Heart left ventricle (tissue), 13 donors: ENCODE measurements at regions not wholly inside any gene's neighbourhood (a gene's known extent, or its start where the extent isn't known, plus 50 kb on each side); places are given as distances from the start of the nearest gene placed in this dataset.
"Not testable (repeated sequence)": the region's sequence is repeated elsewhere in the genome, so short reads cannot be mapped to it uniquely, and the experiment has no call there.

Source experiments
- CTCF ChIP-seq, 12 donors: fragments of 200-600 bp; sonication (generic) in 4 of 12; IDR thresholded peaks; one replicate each; pipeline versions ENCODE4 v1.5.0 to v1.8.0; 2018 to 2022; ENCODE audit warnings: antibody characterized with exemption in 12 of 12, mild to moderate bottlenecking in 5 of 12
- POLR2A ChIP-seq, 2 donors: fragments of 450-650 bp; IDR thresholded peaks; one replicate each; pipeline ENCODE4 v1.6.1; 2017; ENCODE audit warnings: antibody characterized with exemption in 2 of 2, mild to moderate bottlenecking in 2 of 2, moderate library complexity in 2 of 2
- donor health status: ischemic (EF 13 %, LVEDD 7.1; RV severe dilation, severe dysfunction).
- donor health status: DM: no; HTN: yes; CAD: no.
- donor health status: DM: no; HTN: no; CAD: no.
- donor health status: ischemic (EF 25% LVEDD 6.9; RV normal size, moderate dysfunction).
- donor health status: ischemic (EF 25% LVEDD 5.7; RV mildly dilated, moderate dysfunction).
- donor health status: ischemic (EF 35%, LVEDD 5.7; RV mildly dilated, moderate dysfunction).
- donor health status: nonischemic (EF 11% LVEDD 7.7; RV severe dilation, severe dysfunction).
- donor health status: DM: yes; HTN: yes; CAD: no.
- donor health status: PGD.
- donor health status: ischemic (EF 29% LVEDD 5.4; RV normal size, mild dysfunction).
- donor health status: nonischemic (EF 23%, LVEDD 6.1; RV moderate dilation, normal function).

DNA sequence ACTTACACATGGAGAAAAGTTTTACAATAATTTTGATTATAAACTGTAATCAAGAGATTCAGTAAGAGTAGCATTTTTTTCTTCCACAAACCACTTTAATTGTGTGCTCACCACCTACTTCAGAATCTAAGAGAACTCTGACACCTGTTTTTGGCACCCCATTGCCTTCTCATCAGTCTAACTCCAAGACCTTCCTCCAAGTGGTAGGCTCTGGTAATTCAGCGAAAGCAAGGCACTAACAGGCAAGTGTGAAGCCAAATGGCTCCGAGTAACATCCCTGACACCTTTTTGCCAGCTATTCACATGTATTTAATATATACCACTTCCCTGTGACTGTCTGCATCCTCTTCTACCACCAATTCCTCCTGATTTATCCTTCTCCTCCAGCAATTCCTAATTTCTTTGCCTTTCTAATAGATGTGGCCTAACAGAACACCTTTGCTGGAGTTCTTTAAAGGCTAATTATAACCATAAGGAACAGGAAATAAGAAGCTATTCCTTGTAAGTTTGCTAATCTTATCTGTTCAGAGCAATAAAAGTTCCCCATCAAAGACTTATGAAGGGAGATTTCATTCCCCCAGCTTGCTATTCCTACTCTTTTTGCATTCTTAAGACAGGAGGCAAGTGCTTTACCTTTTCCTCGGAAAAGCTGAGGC lies 85.1 kb upstream of the POTEC start:
- not testable (repeated sequence) for TF ChIP-seq CTCF, POLR2A (IDR thresholded peaks at IDR 0.05)
